ENCODE measurements at regions not wholly inside any gene's neighbourhood (a gene's known extent, or its start where the extent isn't known, plus 50 kb on each side); places are given as distances from the start of the nearest gene placed in this dataset.
"Not testable (repeated sequence)": the region's sequence is repeated elsewhere in the genome, so short reads cannot be mapped to it uniquely, and the experiment has no call there.

DNA sequence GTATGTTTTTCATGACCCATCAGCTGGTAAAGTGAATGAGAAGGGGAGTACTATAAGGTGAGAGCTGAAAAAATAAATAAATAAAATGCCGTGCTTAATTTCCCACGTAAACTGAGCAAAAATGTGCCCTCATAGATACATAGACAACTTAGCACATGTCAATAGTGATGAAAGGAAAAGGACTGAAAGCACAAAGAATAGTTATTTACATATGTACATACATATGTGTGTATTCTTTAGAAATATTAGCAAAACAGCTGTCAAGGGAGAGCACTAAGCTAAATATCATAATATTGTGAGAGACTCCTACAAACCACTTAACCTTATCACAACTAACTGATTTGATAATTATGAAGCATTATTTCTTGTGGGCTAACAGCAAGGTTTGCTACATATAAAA lies 213.6 kb upstream of the FTMT start:
- no peak overlapping the region for H3K4me3 ChIP-seq (ENCODE audit: low read depth, low read length)
- DNase-seq (ENCODE audit: low read depth, low spot score): no peak
- in situ Hi-C loops (cut with HindIII; ENCODE audit: low sequenced_read_pairs): no loop called here
- TF ChIP-seq, protein P1, sequence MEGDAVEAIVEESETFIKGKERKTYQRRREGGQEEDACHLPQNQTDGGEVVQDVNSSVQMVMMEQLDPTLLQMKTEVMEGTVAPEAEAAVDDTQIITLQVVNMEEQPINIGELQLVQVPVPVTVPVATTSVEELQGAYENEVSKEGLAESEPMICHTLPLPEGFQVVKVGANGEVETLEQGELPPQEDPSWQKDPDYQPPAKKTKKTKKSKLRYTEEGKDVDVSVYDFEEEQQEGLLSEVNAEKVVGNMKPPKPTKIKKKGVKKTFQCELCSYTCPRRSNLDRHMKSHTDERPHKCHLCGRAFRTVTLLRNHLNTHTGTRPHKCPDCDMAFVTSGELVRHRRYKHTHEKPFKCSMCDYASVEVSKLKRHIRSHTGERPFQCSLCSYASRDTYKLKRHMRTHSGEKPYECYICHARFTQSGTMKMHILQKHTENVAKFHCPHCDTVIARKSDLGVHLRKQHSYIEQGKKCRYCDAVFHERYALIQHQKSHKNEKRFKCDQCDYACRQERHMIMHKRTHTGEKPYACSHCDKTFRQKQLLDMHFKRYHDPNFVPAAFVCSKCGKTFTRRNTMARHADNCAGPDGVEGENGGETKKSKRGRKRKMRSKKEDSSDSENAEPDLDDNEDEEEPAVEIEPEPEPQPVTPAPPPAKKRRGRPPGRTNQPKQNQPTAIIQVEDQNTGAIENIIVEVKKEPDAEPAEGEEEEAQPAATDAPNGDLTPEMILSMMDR (IDR thresholded peaks at IDR 0.05; ENCODE audit: low read depth, low read length): no peak

DNA sequence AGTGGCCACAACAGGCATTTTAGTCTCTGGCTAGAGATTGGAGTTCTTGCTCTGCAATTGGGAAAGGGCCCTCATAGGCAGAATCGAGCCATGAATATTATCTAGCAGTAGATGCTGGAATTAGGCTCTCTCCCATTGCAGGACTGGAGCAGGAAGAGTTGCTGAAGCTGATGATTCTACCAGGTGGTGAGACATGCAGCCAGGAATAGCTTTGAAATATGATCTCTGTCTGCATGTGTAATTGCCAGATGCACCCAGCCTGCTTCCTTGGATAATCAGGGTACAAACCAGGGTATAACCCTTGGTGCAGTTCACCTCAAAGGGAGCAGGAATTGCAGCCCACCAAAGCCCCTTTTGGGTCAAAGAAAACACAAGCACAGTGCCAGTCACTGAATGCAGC lies 211.4 kb upstream of the FTMT start:
- in situ Hi-C loops (cut with HindIII; ENCODE audit: low sequenced_read_pairs): no loop called here
- DNase-seq (ENCODE audit: low read depth, low spot score): no peak
- TF ChIP-seq, protein P1 (IDR thresholded peaks at IDR 0.05; ENCODE audit: low read depth, low read length): no peak
- H3K4me3 ChIP-seq (ENCODE audit: low read depth, low read length): no peak overlapping the region

DNA sequence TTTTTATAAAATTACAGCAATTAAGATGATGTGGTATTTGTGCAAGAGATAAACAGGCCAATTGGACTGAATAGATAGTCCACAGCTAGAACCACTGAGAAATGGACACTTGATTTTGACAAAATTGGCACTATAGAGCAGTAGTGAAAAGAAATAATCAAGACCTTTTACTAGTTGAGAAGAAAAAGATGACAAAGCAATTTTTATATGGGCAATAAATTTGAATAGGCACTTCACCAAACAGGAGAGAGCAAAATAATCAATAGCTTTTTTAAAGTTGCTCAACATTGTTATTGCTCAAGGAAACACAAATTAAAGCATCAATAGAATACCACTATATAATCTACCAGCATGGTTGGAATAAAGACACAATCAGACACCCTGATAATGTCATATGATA lies 193.5 kb upstream of the FTMT start:
- DNase-seq (ENCODE audit: low read depth, low spot score): no peak
- no peak overlapping the region for H3K4me3 ChIP-seq (ENCODE audit: low read depth, low read length)
- TF ChIP-seq, protein P1 (IDR thresholded peaks at IDR 0.05; ENCODE audit: low read depth, low read length): no peak
- in situ Hi-C loops (cut with HindIII; ENCODE audit: low sequenced_read_pairs): no loop called here

DNA sequence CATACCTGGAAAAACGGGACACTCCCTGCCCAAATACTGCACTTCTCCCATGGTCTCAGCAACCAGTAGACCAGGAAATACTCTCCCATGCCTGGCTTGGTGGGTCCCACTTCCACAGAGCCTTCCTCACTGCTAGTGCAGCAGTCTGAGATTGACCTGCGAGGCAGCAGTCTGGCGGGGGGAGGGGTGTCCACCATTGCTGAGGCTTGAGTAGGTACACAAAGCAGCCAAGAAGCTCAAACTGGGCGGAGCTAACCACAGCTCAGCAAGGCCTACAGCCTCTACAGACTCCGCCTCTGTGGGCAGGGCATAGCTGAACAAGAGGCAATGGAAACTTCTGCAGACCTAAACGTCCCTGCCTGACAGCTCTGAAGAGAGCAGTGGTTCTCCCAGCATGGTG lies 191.5 kb upstream of the FTMT start:
- in situ Hi-C loops (cut with HindIII; ENCODE audit: low sequenced_read_pairs): no loop called here
- DNase-seq (ENCODE audit: low read depth, low spot score): no peak
- TF ChIP-seq, protein P1 (IDR thresholded peaks at IDR 0.05; ENCODE audit: low read depth, low read length): no peak
- no peak overlapping the region for H3K4me3 ChIP-seq (ENCODE audit: low read depth, low read length)

DNA sequence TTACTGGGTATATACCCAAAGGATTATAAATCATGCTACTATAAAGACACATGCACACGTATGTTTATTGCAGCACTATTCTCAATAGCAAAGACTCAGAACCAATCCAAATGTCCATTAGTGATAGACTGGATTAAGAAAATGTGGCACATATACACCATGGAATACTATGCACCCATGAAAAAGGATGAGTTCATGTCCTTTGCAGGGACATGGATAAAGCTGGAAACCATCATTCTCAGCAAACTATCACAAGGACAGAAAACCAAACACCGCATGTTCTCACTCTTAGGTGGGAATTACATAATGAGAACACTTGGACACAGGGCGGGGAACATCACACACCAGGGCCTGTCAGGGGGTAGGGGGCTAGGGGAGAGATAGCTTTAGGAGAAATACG lies 186.1 kb upstream of the FTMT start:
- DNase-seq (ENCODE audit: low read depth, low spot score); in situ Hi-C loops (cut with HindIII; ENCODE audit: low sequenced_read_pairs); H3K4me3 ChIP-seq (ENCODE audit: low read depth, low read length): not testable (repeated sequence)

DNA sequence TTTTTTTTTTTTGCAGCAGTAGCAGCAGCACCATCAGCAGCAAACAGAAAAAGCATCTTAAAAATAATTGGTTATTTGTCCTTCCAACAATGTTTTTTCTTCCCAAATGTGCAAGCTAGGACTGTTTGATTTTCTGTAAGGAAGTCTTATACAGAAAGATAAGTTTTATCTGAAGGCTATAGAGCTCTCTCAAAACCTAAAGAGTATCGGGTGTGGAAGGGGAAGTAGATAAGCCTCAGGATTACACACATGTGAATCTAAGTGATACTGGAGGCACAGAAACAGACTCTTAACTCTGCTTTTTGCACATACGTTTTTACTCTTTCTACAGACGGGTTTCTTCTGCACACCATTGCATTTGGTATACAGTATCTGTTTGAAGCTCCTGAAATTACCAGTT lies 184.4 kb upstream of the FTMT start:
- TF ChIP-seq, protein P1 (IDR thresholded peaks at IDR 0.05; ENCODE audit: low read depth, low read length): no peak
- DNase-seq (ENCODE audit: low read depth, low spot score): no peak
- in situ Hi-C loops (cut with HindIII; ENCODE audit: low sequenced_read_pairs): no loop called here

DNA sequence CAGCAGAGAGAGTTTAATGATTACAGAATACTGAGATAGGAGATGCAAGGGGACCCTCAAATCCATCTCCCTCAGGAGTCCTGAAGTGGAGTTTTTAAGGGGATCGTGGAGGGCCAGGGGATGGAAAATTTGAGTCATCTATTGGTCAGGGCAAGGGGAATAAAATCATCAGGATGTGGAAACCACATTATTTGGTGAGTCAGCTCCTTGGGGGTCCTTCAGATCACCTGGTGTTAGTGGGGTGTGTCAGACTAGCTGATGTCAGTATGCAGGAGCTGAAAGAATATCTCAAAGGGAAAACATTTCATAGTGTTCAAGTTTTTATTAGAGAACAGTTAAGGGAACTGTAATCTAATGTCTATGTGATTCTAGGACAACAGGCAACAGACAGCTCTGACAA lies 183.0 kb upstream of the FTMT start:
- in situ Hi-C loops (cut with HindIII; ENCODE audit: low sequenced_read_pairs): no loop called here
- DNase-seq (ENCODE audit: low read depth, low spot score): peak; percentile 85
- TF ChIP-seq, protein P1 (IDR thresholded peaks at IDR 0.05; ENCODE audit: low read depth, low read length): no peak
- no peak overlapping the region for H3K4me3 ChIP-seq (ENCODE audit: low read depth, low read length)

More for the DNA sequence above, 184.4 kb upstream of the FTMT start:
- no peak overlapping the region for H3K4me3 ChIP-seq (ENCODE audit: low read depth, low read length)

Measured in astrocyte of the spinal cord (primary cell).